ENCODE measurements at regions not wholly inside any gene's neighbourhood (a gene's known extent, or its start where the extent isn't known, plus 50 kb on each side); places are given as distances from the start of the nearest gene placed in this dataset.

DNA sequence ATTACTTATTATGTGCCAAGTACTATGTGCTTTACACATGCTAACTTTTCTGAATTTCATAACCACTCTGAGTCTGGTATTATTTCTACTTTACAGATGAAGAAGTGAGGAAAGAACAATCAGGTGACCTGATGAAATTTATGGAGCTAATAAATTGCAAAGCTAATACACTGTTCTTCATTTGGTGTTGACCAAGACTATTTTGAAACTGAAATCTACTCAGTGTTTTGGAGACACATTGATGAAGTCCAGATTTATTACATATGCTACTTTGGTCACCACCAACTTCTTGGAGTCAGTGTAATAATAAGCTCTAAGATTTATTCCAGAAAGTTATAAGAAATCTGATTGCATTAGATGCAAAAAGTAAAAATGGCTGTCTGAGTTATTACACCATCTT, 637.9 kb downstream of the FAT4 start:
- no peak for DNase-seq

DNA sequence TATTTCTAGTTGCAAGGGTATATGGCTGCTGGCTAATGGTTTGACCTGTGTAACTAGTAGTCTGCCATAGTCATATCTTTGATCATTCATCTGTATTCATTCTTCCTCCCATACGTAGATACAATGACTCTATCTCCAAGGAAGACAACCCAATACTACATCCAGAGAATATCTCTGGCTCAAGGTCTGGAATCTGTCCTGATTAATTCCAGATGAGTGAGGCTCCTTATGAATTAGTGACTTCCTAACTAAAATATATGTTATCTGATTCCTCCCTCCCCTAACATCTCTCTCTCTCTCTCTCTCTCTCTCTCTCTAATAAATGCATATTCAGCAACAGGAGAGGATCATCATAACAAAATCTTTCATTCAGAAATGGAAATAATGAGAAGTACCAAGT, 641.5 kb downstream of the FAT4 start:
- DNase-seq = peak; percentile 9

DNA sequence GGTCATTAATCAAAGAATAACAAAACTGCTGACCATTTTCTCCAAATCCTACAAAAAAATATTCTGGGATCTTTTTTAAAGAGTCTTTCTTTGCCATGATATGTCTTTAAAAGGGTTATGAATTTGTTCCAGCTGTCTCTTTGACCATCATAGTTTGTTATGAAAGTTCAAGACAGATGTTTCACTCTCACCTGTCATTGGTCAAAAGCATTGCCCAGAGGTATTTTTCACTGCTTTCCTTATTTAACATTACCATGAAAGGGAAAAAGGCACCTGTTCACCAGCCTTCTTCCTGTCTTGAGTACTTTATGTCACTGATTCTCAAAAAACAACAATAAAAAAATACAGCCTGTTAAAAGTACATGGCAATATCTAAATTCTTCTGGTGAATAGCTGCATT, 643.8 kb downstream of the FAT4 start:
- DNase-seq = no peak

DNA sequence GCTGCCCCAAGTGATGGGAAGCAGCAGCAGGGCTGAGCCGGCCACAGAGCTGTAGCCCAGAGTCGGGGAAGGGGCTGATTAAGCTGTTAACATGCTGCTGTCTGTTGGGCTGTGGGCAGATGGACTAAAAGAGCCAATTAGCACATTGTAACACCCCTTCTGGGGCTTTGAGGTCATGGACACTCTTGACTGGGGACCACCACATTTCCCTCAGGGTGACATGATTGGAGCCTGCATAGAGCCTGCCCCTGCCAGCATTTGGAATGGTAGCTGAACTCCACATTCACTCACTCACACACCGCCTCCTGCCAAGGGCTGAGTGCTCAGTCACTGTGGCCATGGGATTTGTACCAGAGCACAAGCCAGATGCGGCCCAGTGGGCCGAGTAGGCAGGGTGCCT, 646.9 kb downstream of the FAT4 start:
- no peak for DNase-seq

DNA sequence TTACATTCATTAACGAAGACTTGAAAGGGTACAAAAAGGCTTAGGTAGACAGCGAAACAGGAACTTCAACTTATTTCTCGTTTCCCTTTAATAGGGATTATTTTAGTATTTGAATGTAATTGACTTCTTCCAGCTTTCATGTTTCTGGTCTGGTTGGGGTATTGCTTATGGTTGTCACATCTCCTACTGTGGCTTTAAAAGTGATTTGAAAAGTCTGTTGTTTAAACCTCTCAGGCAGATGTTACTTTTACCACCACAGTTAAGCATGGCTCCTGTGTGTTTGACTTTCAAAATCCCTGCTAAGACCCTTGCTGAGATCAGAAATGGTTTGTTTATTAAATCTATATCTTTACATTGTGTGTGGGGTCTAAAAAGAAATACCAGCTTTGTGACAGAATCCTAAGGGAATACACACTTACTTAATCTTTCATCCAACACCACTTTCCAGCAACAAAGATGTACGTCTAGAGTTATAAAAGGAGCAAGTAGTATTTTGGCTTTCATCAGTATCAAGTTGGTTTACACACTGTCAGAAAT, 661.2 kb downstream of the FAT4 start:
- no peak for DNase-seq

DNA sequence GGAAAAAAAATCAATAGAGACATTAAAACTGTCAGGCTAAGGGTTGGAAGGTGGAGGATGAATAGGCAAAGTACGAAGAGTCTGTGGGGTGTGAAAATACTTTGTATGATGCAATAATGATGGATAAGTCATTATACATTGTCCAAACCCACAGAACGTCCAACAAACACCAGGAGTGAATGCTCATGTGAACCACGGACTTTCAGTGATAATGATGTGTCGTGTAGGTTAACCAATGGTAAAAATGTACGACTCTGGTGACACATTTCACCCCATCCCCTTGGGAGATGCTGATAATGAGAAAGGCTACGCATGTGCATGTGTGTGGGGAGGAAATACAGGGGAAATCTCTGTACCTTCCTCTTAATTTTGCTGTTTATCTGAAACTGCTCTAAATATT, 665.2 kb downstream of the FAT4 start:
- no peak for DNase-seq

DNA sequence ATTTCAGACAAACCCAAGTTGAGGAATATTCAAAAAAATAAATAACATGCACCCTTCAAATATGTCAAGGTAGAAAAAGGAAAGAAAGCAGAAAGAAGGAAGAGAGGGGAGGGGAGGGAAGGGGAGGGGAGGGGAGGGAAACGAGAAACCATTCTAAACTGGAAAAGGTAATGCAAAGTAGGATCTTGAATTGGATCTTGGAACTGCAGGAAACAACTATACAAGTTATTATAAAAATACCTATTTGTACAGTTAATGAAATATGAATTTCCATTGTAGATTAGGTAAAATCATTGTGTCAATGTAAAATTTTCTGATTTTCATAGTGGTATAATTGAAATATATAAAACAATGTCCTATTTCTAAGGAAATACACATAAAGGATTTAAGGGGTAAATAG, 668.4 kb downstream of the FAT4 start:
- DNase-seq = no peak

DNA sequence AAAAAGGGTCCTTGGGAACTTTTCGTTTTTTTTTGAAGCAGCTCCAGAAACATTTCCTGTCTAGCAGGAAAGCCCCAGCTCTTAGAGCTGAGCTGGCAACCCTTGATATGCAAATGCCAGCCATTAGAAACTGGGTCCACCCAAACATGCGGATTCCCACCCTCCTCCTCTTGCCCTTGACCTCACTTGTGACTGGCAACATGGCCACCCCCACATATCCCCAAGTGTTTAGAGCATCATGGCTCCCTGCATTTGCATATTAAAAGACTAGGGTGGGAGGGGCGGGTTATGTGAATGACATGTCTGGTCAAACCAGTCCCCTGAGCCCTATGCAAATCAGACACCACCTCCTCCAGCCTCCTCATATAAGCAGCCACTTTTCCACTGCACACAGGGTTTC, 671.1 kb downstream of the FAT4 start:
- DNase-seq = no peak

DNA sequence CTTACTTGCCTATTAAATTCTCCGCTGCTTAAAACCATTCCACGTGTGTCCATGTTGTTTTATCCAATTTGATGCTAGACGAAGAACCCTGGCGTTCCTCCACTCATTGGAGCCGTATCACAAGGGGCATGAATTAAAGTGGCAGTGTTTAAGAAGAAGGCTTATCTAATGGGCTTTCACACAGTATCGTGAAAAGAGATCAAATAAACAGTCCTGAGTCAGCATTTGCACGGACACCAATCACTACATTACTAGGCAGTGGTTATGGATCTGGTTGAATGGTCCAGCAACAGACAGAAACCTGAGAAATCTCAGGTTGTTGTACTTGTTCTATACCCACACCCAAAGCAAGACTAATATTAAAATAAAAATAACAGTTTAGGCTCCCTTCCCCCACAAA, 671.6 kb downstream of the FAT4 start:
- no peak for DNase-seq

DNA sequence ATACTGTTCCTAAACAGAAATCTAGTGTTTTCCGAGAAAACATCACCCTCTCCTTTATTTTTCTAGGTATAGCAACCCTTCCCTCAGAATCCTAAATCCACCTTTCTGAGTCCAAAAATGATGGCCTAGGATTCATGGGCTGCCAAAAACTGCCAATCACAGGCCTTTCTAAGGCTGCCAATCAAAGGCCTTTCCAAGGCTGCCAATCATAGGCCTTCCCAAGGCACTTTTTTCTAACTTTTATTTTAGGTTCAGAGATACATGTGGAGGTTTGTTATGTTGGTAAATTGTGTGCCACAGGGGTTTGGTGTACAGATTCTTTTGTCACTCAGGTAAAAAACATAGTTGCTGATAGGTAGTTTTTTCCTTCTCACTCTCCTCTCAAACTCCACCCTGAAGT, 673.7 kb downstream of the FAT4 start:
- no peak for DNase-seq

DNA sequence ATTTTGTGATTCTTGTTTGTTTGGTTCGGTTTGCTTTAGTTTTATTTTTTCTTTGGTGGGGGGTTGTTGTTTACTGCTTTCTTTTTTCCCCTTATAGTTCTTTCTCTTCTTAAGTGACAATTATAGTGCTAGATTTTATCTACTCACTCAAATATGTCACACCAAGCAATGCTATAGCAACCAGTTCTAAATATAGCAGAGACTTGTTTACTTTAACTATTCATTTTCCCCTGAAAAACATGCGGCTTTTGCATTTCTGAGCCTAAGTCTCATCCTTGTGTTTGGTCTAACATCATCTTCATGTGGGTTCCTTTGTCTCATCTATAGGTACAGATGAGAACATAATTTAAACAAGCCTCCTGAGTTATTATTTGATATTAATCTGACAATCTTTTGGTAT, 676.6 kb downstream of the FAT4 start:
- peak; percentile 53 for DNase-seq

DNA sequence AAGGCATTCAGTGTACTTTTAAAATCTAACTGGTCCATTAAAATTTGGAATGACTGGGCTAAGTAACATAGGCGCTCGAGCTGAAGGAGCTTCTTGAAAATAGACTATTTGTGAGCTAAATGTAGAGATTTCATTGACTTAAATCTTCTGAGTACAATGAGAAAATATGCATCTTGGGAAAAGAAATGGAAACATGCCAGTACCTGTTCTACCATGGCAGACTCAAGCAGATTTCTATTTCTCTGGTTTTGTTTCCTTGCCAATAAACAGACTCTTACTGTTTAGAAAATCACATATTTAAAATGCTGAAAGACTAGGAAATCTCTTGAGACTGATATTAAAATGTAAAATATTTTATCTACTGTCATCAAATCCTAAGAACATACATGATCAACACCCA, 678.1 kb downstream of the FAT4 start:
- no peak for DNase-seq

DNA sequence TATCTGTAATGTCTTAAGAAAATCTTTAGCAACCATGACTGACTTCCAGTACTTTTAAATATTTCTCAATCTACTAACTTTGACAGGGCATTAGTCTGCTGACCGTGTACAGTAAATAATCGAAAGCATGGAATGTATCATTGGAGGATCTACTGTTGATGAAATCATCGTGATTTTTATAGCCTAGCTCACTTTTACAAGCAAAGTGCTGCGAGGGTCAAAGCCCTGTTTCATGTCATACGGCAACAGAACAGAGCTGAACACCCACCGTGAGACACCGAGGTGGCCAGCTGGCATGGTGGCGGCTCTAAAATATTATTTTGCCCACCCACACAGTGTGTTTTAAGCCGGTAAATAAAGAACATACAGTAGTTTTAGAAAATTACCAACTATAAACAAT, 679.3 kb downstream of the FAT4 start:
- no peak for DNase-seq

DNA sequence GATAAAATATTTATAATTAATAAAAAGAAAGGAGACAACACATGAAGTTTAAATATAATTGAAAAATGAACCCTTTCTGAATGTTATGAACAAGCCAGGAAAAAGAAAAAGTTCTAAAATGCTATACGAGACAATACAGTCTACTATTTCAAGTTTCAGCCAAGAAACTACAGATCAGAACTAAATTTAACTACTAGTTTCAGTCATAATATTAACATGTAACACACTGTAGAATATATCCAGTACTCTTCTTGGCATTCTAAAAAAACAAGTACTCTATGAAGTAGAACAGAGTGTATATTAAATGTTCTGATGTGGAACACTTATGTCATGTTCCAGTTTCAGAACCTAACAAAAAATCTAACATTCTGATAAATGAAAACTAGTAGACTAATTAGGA, 679.7 kb downstream of the FAT4 start:
- DNase-seq = no peak

DNA sequence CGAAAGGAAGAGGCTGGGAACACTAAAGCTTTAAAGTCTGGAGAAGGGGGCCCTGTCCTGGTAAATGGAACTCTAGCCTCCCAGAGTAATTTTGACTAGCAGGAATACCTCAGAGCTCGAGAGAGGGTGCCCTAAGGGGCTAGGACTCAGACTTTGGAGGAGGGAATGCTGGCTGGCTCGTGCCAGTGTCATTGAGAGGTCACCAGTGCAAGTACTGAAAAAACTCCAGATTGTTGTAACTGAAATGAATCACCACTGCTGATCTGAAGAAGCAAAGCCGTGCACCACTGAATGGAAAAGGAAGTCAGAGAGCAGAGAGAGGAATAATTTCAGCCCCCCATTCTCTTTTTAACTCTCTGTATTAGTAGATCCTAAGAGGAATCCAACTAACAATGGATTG, 690.2 kb downstream of the FAT4 start:
- peak; percentile 52 for DNase-seq

DNA sequence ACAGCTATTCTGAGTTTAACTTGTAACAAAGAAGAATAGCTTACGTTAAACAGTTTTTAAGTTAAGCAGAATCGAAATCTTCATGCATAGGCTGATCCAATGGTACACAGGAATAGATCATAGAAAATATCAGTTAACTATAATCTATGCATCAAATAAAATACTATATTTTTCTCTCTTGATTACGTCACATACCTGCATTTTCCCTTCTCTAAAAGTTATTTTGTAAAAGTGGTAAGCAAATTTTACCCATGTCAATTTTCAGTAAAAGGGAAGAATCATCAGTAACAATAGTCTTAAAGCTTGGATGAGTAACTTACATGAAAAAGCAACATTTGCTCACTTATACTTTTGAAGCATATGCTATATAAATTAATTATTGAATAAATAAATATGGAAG, 692.4 kb downstream of the FAT4 start:
- no peak for DNase-seq

DNA sequence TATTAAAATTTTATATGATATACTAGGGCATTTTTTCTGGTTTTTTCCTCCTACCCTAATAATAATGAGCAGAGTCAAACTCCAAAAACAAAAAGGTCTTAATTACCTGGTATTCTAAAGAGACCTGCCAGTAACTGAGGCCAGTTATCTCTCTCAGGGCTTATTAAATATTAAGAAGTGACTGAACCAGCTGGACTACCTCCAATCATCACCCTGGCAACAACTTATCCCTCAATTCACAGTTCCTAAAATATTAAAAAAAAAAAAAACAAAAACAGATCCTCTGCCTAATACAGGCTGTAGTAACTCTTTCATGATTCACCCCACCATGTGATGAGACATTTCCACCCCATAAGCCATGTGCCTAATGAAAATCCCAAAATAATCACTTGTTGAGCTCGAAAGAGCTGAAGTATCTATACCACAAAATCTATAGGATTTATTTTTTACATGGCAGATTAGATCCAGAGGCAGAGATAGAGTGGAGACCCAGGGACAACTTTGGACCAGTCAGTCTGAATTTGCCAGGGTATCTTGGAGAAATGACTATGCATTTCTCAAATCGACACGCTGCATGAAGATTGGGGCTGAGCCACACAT, 698.0 kb downstream of the FAT4 start:
- DNase-seq = no peak

DNA sequence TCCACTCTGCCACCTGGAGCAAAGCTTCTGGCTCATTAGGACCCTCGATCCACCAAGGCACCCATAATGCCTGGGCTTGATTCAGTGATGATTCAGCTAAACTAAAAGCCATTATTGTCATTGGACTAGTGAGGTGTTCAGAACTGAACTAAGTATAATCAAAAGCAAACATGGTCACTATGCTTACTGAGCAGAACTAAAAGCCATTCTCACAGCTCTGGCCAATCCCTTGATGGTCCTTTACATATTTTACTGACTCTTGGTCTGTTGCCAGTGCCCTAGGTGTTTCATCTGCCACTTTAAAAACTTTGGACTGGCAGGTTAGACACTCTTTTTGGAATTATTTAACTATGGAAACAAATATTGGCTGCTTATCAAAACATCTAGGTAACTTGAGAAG, 703.5 kb downstream of the FAT4 start:
- no peak for DNase-seq

DNA sequence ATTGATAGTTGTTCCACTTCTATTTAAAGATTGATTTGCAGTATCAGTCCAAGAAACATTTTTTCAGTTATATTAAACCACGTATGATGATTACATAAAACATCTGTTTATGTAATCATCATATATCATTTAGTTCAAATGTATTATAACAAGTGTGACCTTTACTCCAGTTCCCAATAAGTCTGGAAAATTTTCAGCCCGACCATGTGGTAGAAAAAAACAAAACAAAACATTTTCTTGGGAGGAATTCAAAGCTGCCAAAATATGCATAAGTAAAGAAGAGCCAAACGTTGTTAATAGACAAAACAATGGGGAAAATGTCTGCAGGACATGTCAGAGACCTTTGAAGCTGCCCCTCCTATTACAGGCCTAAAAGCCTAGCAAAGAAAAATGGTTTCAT, 709.1 kb downstream of the FAT4 start:
- DNase-seq = peak; percentile 47

DNA sequence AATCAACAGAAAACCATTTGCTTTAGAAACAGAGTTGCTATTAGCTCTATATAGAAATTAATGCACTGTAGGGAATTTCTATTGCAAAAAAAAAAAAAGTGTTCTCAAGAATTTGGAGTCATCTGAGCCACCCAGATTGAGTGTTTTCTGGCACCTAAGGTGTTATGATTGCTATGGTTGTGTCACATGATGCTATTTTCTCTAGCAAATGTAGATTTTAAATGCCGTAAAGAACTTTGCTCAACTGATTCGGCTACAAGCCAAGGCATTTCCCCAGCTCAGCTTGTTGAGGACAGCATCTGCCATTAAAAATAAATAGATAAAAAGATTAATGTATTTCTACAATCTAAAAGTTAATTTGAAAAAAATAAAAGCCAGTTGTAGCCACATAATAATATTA, 712.8 kb downstream of the FAT4 start:
- DNase-seq = no peak

DNA sequence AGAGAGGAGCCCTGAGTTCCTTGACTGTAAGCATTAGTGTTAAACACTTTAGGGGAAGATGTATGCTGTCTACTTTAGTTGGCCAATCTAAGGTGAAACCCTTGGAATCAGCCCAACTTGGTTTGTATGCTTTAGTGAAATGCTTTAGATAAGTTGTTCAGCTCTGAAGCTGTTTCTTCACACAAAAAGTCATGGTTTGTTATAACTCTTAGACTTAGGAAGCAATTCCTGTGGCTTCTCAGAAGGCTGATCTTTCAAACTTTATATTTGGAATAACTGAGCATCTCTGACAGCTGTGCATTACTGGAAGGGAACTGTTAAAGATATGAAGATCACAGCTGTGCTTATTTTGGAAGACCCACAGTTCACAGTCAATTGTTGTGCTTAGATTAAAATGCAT, 714.1 kb downstream of the FAT4 start:
- no peak for DNase-seq

DNA sequence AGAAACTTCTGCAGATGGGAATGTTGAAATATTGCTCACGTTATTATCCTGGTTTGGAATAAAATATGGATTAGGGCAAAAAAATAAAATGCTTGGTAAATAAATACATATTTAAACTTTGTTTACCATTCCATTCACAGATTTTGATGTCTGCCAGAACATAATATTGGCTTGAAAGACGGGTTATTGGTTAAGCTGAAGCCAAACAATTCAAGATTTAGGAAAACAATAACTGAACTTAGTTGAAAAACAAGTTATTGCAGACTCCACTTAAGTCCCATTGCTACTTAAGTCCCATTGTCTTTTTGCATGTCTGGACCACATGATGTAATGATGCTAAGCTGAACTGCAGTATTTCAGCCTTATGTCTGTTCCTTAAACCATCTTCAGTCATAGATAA, 722.5 kb downstream of the FAT4 start:
- no peak for DNase-seq

DNA sequence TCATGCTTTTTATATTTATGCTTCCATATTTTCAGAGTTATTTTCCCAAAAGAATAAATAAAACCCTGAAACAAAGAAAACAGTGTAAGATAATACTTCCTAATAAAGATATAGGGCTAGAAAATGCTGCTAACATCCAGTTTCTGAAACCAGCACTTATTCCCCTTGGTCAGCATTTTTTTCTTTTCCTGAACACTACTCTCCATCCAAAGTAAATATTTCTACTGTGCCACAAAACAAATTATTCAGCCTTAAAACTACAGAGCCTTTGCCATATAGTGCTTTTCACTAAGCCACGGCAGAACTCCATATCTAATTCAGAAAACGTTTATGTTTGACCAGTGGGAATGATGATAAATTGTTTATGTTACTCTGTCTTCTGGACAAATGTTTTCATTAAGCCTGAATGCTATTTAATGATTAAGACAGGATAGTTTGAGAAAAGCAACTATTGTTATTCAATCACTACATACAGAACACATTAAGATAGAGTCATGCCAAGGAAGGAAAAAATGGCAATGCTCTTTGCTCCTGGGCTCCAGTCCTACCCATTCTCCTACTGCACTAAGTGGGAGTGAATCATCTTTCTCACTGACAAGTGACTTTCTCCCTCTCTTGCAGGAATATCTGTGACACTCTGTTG, 723.9 kb downstream of the FAT4 start:
- DNase-seq = peak; percentile 4

DNA sequence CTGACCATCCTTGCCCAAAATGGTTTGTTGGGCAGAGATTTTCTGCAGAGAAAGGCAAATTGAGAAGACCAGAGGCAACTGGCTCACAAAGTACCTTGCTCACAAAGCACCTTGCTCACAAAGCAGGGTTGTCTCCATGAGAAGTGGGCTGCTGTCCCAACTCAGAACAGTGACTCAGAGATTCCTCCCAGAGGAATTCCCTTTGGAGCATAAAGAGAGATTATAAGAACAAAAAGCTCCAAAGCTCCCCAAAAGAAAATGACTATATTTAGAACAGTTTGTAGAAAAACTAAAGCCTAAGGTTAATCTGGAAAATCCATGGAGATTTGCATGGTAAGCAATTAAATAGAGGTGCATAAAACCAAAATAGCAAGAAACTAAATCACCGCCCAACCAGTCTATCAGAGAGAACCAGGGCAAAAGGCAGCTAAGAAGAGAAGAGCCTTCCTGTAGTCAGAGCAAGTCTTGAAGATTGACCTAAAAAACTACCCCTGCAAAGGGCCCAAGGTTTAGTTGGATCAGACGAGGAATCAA, 731.4 kb downstream of the FAT4 start:
- DNase-seq = peak; percentile 27

DNA sequence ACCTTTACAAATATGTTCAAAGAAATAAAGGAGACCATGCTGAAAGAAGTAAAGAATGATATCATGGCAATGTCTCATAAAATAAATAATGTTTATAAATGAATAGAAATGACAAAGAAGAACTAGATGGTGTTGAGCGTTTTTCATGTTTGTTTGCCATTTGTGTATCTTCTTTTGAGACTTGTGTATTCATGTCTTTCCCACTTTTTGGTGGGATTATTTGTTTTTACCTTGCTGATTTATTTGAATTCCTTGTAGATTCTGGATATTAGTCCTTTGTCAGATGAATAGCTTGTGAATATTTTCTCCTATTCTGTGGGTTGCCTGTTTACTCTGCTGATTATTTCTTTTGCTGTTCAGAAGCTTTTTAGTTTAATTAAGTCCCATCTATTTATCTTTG, 732.4 kb downstream of the FAT4 start:
- no peak for DNase-seq

All from fibroblast of skin of back (primary cell).